B cell (primary cell): ENCODE measurements at regions not wholly inside any gene's neighbourhood (a gene's known extent, or its start where the extent isn't known, plus 50 kb on each side); places are given as distances from the start of the nearest gene placed in this dataset.

Experiments
- ATAC-seq: fragments of 200-7000 bp; cut with Tn5 transposase; one replicate; pipeline ENCODE4 v1.10.0; 2021; ENCODE audit warnings: low read depth, mild to moderate bottlenecking, moderate number of reproducible peaks, moderate library complexity
- CTCF ChIA-PET: fragments of 350-600 bp; sonication (Branson Sonifier 250); formaldehyde crosslinking; loops from one replicate; lab custom pipeline; 2021; ENCODE audit warnings: antibody characterized with exemption, inconsistent platforms; lab: Charles Lee
- POLR2A ChIA-PET: fragments of 350-600 bp; sonication (Branson Sonifier 250); formaldehyde crosslinking; loops from one replicate; lab custom pipeline; 2021; ENCODE audit warnings: antibody characterized with exemption; lab: Charles Lee
- DNase-seq: peaks from one replicate; pipeline ENCODE4 v3.0.0; 2013
- H2AFZ ChIP-seq: 2 replicates; pipeline ENCODE4 v1.6.1; 2012; ENCODE audit warnings: mild to moderate bottlenecking, low read depth, low read length; ENCODE audit not compliant: insufficient read depth, poor library complexity, severe bottlenecking
- H3K27ac ChIP-seq, 2 donors: 1 replicate in 1 of 2; 2 replicates in 1 of 2; pipeline ENCODE4 v1.5.1; 2012 to 2013; ENCODE audit warnings: low read length in 2 of 2, mild to moderate bottlenecking in 2 of 2, moderate library complexity in 1 of 2
- H3K27me3 ChIP-seq, 4 experiments: fragments of 200-600 bp in 1 of 4; sonication (generic) in 1 of 4; replicated peaks in 1 of 4; 1 replicate in 2 of 4; 2 replicates in 2 of 4; pipeline versions ENCODE4 v1.6.1 to v1.7.0; 2013 to 2016; ENCODE audit warnings: low read length in 3 of 4, mild to moderate bottlenecking in 2 of 4, mixed read lengths in 1 of 4, moderate library complexity in 1 of 4; ENCODE audit not compliant: insufficient read depth in 4 of 4, control insufficient read depth in 3 of 4; ENCODE audit errors: control extremely low read depth in 1 of 4
- H3K36me3 ChIP-seq, 2 experiments: replicated peaks in 1 of 2; 1 replicate in 1 of 2; 2 replicates in 1 of 2; pipeline versions ENCODE4 v1.6.1 to v1.7.1; 2013; ENCODE audit warnings: low read length in 1 of 2; ENCODE audit not compliant: insufficient read depth in 2 of 2, control insufficient read depth in 1 of 2; ENCODE audit errors: control extremely low read depth in 1 of 2, extremely low read depth in 1 of 2
- H3K4me1 ChIP-seq, 2 donors: fragments of 200-600 bp in 1 of 2; sonication (generic) in 1 of 2; 1 replicate in 1 of 2; 2 replicates in 1 of 2; pipeline versions ENCODE4 v1.5.1 to v1.6.1; 2013 to 2017; ENCODE audit warnings: low read length in 2 of 2; ENCODE audit not compliant: control insufficient read depth in 2 of 2, insufficient read depth in 2 of 2
- H3K4me2 ChIP-seq: replicated peaks from 2 replicates; pipeline ENCODE3; 2012; ENCODE audit warnings: mild to moderate bottlenecking, low read depth, low read length; ENCODE audit not compliant: poor library complexity, severe bottlenecking
- H3K4me3 ChIP-seq, 5 experiments: fragments of 200-600 bp in 1 of 5; sonication (generic) in 1 of 5; 1 replicate in 3 of 5; 2 replicates in 2 of 5; pipeline versions ENCODE4 v1.5.1 to v1.7.0; 2011 to 2016; ENCODE audit warnings: low read length in 4 of 5, mild to moderate bottlenecking in 4 of 5, low read depth in 2 of 5, control low read depth in 1 of 5, moderate library complexity in 1 of 5; ENCODE audit not compliant: insufficient read depth in 1 of 5; ENCODE audit errors: control extremely low read depth in 1 of 5, extremely low read depth in 1 of 5
- H3K79me2 ChIP-seq: fragments of 200-600 bp; sonication (generic); one replicate; pipeline ENCODE4 v1.6.0; 2016; ENCODE audit warnings: low read length; ENCODE audit not compliant: control insufficient read depth, insufficient read depth
- H3K9ac ChIP-seq: fragments of 200-600 bp; sonication (generic); 2 replicates; pipeline ENCODE4 v1.6.1; 2017; ENCODE audit warnings: mild to moderate bottlenecking, low read length, moderate library complexity
- H3K9me3 ChIP-seq, 3 donors: one replicate each; pipeline versions ENCODE4 v1.6.1 to v1.7.1; 2013; ENCODE audit warnings: low read length in 2 of 3; ENCODE audit not compliant: control insufficient read depth in 2 of 3, insufficient read depth in 1 of 3; ENCODE audit errors: control extremely low read depth in 1 of 3
- H4K20me1 ChIP-seq: 2 replicates; pipeline ENCODE4 v1.6.0; 2012; ENCODE audit warnings: mild to moderate bottlenecking, low read length; ENCODE audit not compliant: insufficient read depth, control insufficient read depth, poor library complexity, severe bottlenecking
- H3K27ac Mint-ChIP-seq: one replicate; pipeline ENCODE4 v1.8.0; 2021; ENCODE audit warnings: mixed read lengths
- H3K27me3 Mint-ChIP-seq: one replicate; pipeline ENCODE4 v1.8.0; 2021; ENCODE audit warnings: mixed read lengths
- H3K4me1 Mint-ChIP-seq: one replicate; pipeline ENCODE4 v1.8.0; 2021; ENCODE audit warnings: mixed read lengths
- H3K4me3 Mint-ChIP-seq: one replicate; pipeline ENCODE4 v1.8.0; 2021; ENCODE audit warnings: mixed read lengths
- H3K9me3 Mint-ChIP-seq: one replicate; pipeline ENCODE4 v1.8.0; 2022; ENCODE audit warnings: mixed read lengths; ENCODE audit not compliant: insufficient read depth
- EZH2 ChIP-seq: IDR thresholded peaks from 2 replicates; pipeline ENCODE4 v1.6.1; 2012; ENCODE audit warnings: borderline replicate concordance, low read depth, mild to moderate bottlenecking, moderate library complexity, low read length; ENCODE audit not compliant: insufficient read depth, poor library complexity, severe bottlenecking
- WGBS: methylation state at CpG from one replicate; pipeline ENCODE4 v1.1.5; 2013; ENCODE audit warnings: missing lambda C conversion rate; ENCODE audit not compliant: insufficient coverage; 5-methylcytosine and 5-hydroxymethylcytosine counted together
- intact Hi-C: fragments of 100-400 bp; cut with micrococcal nuclease; formaldehyde crosslinking; loops from one replicate; pipeline ENCODE4 v1.10.0; 2022
- TF ChIP-seq, protein P1 (sequence below): fragments of 200-600 bp; IDR thresholded peaks from one replicate; pipeline ENCODE4 v1.8.0; 2022; ENCODE audit warnings: antibody characterized with exemption, mild to moderate bottlenecking

GRCh38 chr18:10310626-10311025 is 143.8 kb upstream of the APCDD1 start:
- H3K27me3 Mint-ChIP-seq = no peaks in the 10 kb centered on the region
- peaks cover 17% of the 10 kb centered on the region for H3K4me1 Mint-ChIP-seq
- Histone ChIP-seq H3K27me3 (no peaks in the 10 kb centered on the region), H3K4me1 (peaks cover 8 to 9% of the 10 kb centered on the region in 2 donors), H2AFZ (no peak overlapping the region), H3K9me3 (no peaks in the 10 kb centered on the region), H4K20me1 (no peaks in the 10 kb centered on the region), H3K9ac (no peak overlapping the region), H3K79me2 (no peaks in the 10 kb centered on the region), H3K36me3 (no peaks in the 10 kb centered on the region), H3K4me2 (no peak overlapping the region), H3K27ac (no peak overlapping the region), H3K4me3 (no peak overlapping the region)
- no peak overlapping the region for H3K27ac Mint-ChIP-seq
- DNase-seq (no peak), ATAC-seq (no peak)
- intact Hi-C loops = no loop called here
- 100% methylated on average over 3 of the region's 4 CpGs for WGBS
- POLR2A ChIA-PET = no interaction called here
- no peak for TF ChIP-seq EZH2
- TF ChIP-seq, protein P1, sequence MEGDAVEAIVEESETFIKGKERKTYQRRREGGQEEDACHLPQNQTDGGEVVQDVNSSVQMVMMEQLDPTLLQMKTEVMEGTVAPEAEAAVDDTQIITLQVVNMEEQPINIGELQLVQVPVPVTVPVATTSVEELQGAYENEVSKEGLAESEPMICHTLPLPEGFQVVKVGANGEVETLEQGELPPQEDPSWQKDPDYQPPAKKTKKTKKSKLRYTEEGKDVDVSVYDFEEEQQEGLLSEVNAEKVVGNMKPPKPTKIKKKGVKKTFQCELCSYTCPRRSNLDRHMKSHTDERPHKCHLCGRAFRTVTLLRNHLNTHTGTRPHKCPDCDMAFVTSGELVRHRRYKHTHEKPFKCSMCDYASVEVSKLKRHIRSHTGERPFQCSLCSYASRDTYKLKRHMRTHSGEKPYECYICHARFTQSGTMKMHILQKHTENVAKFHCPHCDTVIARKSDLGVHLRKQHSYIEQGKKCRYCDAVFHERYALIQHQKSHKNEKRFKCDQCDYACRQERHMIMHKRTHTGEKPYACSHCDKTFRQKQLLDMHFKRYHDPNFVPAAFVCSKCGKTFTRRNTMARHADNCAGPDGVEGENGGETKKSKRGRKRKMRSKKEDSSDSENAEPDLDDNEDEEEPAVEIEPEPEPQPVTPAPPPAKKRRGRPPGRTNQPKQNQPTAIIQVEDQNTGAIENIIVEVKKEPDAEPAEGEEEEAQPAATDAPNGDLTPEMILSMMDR = no peak
- CTCF ChIA-PET = no interaction called here
- no peak overlapping the region for H3K4me3 Mint-ChIP-seq
- no peaks in the 10 kb centered on the region for H3K9me3 Mint-ChIP-seq

DNA sequence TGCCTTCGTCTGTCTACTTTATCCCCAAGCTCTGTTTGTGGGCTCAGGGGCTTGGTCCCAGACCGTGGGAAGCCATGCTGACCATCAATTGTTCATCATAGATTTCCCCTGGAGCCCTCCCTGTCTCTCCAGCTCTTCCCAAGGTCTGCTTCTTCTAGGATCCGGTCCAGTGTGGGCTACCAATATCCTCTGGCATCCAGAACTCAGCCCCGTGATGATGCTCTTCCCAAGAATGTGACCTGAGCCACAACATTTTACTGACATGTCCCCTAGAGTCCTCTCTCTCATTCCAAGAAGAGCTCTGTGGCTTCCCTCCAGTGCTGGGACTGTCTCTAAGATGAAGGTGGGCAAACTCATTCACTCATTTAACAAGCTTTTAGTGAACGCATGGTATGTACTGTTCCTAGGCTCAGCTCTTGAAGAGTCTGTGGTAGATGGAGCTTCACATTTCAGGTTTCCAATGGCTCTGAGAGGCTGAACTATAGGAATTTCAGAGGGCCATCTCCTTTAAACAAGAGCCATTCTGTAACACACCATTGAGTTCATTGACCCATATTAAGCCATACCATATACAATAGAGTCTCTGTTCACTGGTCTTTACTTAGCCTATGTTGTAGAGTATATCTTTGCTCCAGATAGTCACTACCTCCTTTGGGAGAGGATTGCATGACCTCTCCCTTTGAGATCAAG is 142.0 kb upstream of the APCDD1 start:
- 67% methylated on average over 4 of the region's 5 CpGs for WGBS
- DNase-seq (no peak), ATAC-seq (no peak)
- no peak overlapping the region for H3K27ac Mint-ChIP-seq
- no peak overlapping the region for H3K9ac ChIP-seq
- no peaks in the 10 kb centered on the region for H3K27me3 Mint-ChIP-seq
- CTCF ChIA-PET = no interaction called here
- peaks cover 25 to 26% of the 10 kb centered on the region in 2 donors for H3K4me1 ChIP-seq
- H3K9me3 ChIP-seq = no peaks in the 10 kb centered on the region
- TF ChIP-seq EZH2 = no peak
- TF ChIP-seq, protein P1 = no peak
- no peaks in the 10 kb centered on the region for H3K79me2 ChIP-seq
- H3K27me3 ChIP-seq = no peaks in the 10 kb centered on the region
- no peaks in the 10 kb centered on the region for H3K36me3 ChIP-seq
- intact Hi-C loops = no loop called here
- H3K9me3 Mint-ChIP-seq = no peaks in the 10 kb centered on the region
- no peak overlapping the region for H3K4me2 ChIP-seq
- H3K4me3 Mint-ChIP-seq = no peak overlapping the region
- H3K27ac ChIP-seq = no peak overlapping the region
- H3K4me1 Mint-ChIP-seq = peaks cover 31% of the 10 kb centered on the region
- no peaks in the 10 kb centered on the region for H4K20me1 ChIP-seq
- no peak overlapping the region for H3K4me3 ChIP-seq
- no peak overlapping the region for H2AFZ ChIP-seq
- POLR2A ChIA-PET = no interaction called here
